22Rv1 (cell line): ENCODE measurements at regions not wholly inside any gene's neighbourhood (a gene's known extent, or its start where the extent isn't known, plus 50 kb on each side); places are given as distances from the start of the nearest gene placed in this dataset.

Experiments used
- CTCF ChIP-seq: fragments of 450-650 bp; IDR thresholded peaks from 2 replicates; pipeline ENCODE4 v1.5.1; 2017; ENCODE audit warnings: mild to moderate bottlenecking
- ZFX ChIP-seq: fragments of 450-650 bp; IDR thresholded peaks from 2 replicates; pipeline ENCODE4 v1.6.1; 2017; ENCODE audit warnings: antibody characterized with exemption, borderline replicate concordance

- no peak for TF ChIP-seq CTCF
- TF ChIP-seq ZFX, result no peak
Measured at GRCh38 chr1:222182641-222183040, 365.3 kb downstream of the HHIPL2 start.
